ENCODE measurements at regions not wholly inside any gene's neighbourhood (a gene's known extent, or its start where the extent isn't known, plus 50 kb on each side); places are given as distances from the start of the nearest gene placed in this dataset.

GRCh38 chr2:239905884-239906654 lies 119.1 kb downstream of the NDUFA10 start:
- intact Hi-C loops (cut with DNase I): no loop called here
- no peak overlapping the region for H3K27ac ChIP-seq
- H3K9me3 ChIP-seq: no peaks in the 10 kb centered on the region

GRCh38 chr2:239905306-239905705 lies 119.8 kb downstream of the NDUFA10 start:
- ATAC-seq: no peak
- Histone ChIP-seq H3K27me3 (no peaks in the 10 kb centered on the region), H3K36me3 (no peaks in the 10 kb centered on the region), H3K9me3 (no peaks in the 10 kb centered on the region), H3K27ac (no peak overlapping the region), H3K4me1 (no peaks in the 10 kb centered on the region), H3K4me3 (no peak overlapping the region)
- no peak for TF ChIP-seq CTCF (IDR thresholded peaks at IDR 0.05)
- 80 to 93% methylated on average over 20 of the region's 20 CpGs for WGBS, 2 donors
- intact Hi-C loops (cut with DNase I): no loop called here
- peak in 1 of 6 donors; percentile 21 for DNase-seq
- FAIRE-seq: no peak

More at GRCh38 chr2:239905884-239906654, 119.1 kb downstream of the NDUFA10 start:
- H3K4me3 ChIP-seq: no peak overlapping the region
- TF ChIP-seq CTCF (IDR thresholded peaks at IDR 0.05): no peak
- no peaks in the 10 kb centered on the region for H3K4me1 ChIP-seq
- H3K36me3 ChIP-seq: no peaks in the 10 kb centered on the region
- ATAC-seq (no peak), DNase-seq (peak in 1 of 6 donors; percentile 22), FAIRE-seq (no peak)
- 85 to 95% methylated on average over 17 to 18 of the region's 18 CpGs for WGBS, 2 donors
- no peaks in the 10 kb centered on the region for H3K27me3 ChIP-seq

- no peak for TF ChIP-seq CTCF (IDR thresholded peaks at IDR 0.05)
- Histone ChIP-seq H3K4me1 (no peaks in the 10 kb centered on the region), H3K36me3 (no peaks in the 10 kb centered on the region), H3K27me3 (no peaks in the 10 kb centered on the region), H3K9me3 (no peaks in the 10 kb centered on the region), H3K4me3 (no peak overlapping the region), H3K27ac (no peak overlapping the region)
- FAIRE-seq (no peak), ATAC-seq (no peak), DNase-seq (peak in 1 of 6 donors; percentile 33)
- WGBS, 2 donors: 89 to 95% methylated on average over 6 of the region's 6 CpGs
- intact Hi-C loops (cut with DNase I): no loop called here
Observed at GRCh38 chr2:239904496-239904895, 120.6 kb downstream of the NDUFA10 start.

- Histone ChIP-seq H3K9me3 (no peaks in the 10 kb centered on the region), H3K27me3 (no peaks in the 10 kb centered on the region), H3K4me3 (no peak overlapping the region), H3K27ac (no peak overlapping the region), H3K4me1 (no peaks in the 10 kb centered on the region), H3K36me3 (no peaks in the 10 kb centered on the region)
- ATAC-seq (no peak), FAIRE-seq (no peak), DNase-seq (peak in 1 of 6 donors; percentile 24)
- 86 to 91% methylated on average over 6 of the region's 6 CpGs for WGBS, 2 donors
- intact Hi-C loops (cut with DNase I): no loop called here
- no peak for TF ChIP-seq CTCF (IDR thresholded peaks at IDR 0.05)
Observed at GRCh38 chr2:239903803-239904202, 121.3 kb downstream of the NDUFA10 start.

- FAIRE-seq: no peak
- WGBS, 2 donors: 61 to 63% methylated on average over 8 of the region's 8 CpGs
Observed at GRCh38 chr2:239903210-239903609, 121.9 kb downstream of the NDUFA10 start.

More at GRCh38 chr2:239903210-239903609, 121.9 kb downstream of the NDUFA10 start:
- no peaks in the 10 kb centered on the region for H3K27me3 ChIP-seq
- no peak overlapping the region for H3K4me3 ChIP-seq
- H3K27ac ChIP-seq: no peak overlapping the region
- no peak for TF ChIP-seq CTCF (IDR thresholded peaks at IDR 0.05)
- intact Hi-C loops (cut with DNase I): no loop called here
- no peak for ATAC-seq
- no peaks in the 10 kb centered on the region for H3K4me1 ChIP-seq
- no peaks in the 10 kb centered on the region for H3K9me3 ChIP-seq
- peak in 1 of 6 donors; percentile 18 for DNase-seq
- no peaks in the 10 kb centered on the region for H3K36me3 ChIP-seq

Measured in pancreas (tissue), 10 donors.